Endothelial cell (in vitro differentiated cells): ENCODE measurements at regions not wholly inside any gene's neighbourhood (a gene's known extent, or its start where the extent isn't known, plus 50 kb on each side); places are given as distances from the start of the nearest gene placed in this dataset.

Source experiments
- DNase-seq: peaks from one replicate; pipeline ENCODE4 v3.0.0; 2021; ENCODE audit warnings: low spot score
- H3K27ac Mint-ChIP-seq: one replicate; pipeline ENCODE4 v1.8.0; 2021; ENCODE audit warnings: mixed read lengths, inconsistent platforms; ENCODE audit not compliant: unreplicated experiment
- H3K27me3 Mint-ChIP-seq: one replicate; pipeline ENCODE4 v1.8.0; 2021; ENCODE audit warnings: mild to moderate bottlenecking, moderate library complexity, mixed read lengths, inconsistent platforms; ENCODE audit not compliant: unreplicated experiment
- H3K36me3 Mint-ChIP-seq: one replicate; pipeline ENCODE4 v1.8.0; 2021; ENCODE audit warnings: mild to moderate bottlenecking, low read depth, mixed read lengths, inconsistent platforms; ENCODE audit not compliant: unreplicated experiment
- H3K4me1 Mint-ChIP-seq: one replicate; pipeline ENCODE4 v1.8.0; 2021; ENCODE audit warnings: mild to moderate bottlenecking, mixed read lengths, inconsistent platforms; ENCODE audit not compliant: unreplicated experiment
- H3K4me3 Mint-ChIP-seq: one replicate; pipeline ENCODE4 v1.8.0; 2021; ENCODE audit warnings: mild to moderate bottlenecking, mixed read lengths, inconsistent platforms; ENCODE audit not compliant: unreplicated experiment
- H3K9me3 Mint-ChIP-seq: one replicate; pipeline ENCODE4 v1.8.0; 2021; ENCODE audit warnings: mixed read lengths, inconsistent platforms; ENCODE audit not compliant: unreplicated experiment
- CTCF ChIP-seq: fragments of 200-600 bp; sonication (generic); IDR thresholded peaks from one replicate; pipeline ENCODE4 v1.5.0; 2021; ENCODE audit warnings: antibody characterized with exemption; ENCODE audit not compliant: unreplicated experiment

GRCh38 chr13:106296723-106297122 lies 238.7 kb downstream of the EFNB2 start:
- Mint-ChIP-seq H3K36me3 (no peaks in the 10 kb centered on the region), H3K4me1 (no peaks in the 10 kb centered on the region), H3K4me3 (no peak overlapping the region), H3K27ac (no peak overlapping the region), H3K9me3 (peaks cover 5% of the 10 kb centered on the region), H3K27me3 (peaks cover 5% of the 10 kb centered on the region)
- no peak for DNase-seq
- no peak for TF ChIP-seq CTCF

- H3K9me3 Mint-ChIP-seq = peaks cover 5% of the 10 kb centered on the region
- no peak overlapping the region for H3K4me3 Mint-ChIP-seq
- H3K36me3 Mint-ChIP-seq = no peaks in the 10 kb centered on the region
- no peak overlapping the region for H3K27ac Mint-ChIP-seq
- DNase-seq = no peak
- H3K4me1 Mint-ChIP-seq = no peaks in the 10 kb centered on the region
- H3K27me3 Mint-ChIP-seq = peaks cover 4% of the 10 kb centered on the region
- no peak for TF ChIP-seq CTCF
Observed at GRCh38 chr13:106295971-106296370, 239.5 kb downstream of the EFNB2 start.

- Mint-ChIP-seq H3K9me3 (no peaks in the 10 kb centered on the region), H3K4me1 (peaks cover 2% of the 10 kb centered on the region), H3K36me3 (no peaks in the 10 kb centered on the region), H3K4me3 (no peak overlapping the region), H3K27me3 (peaks cover 2% of the 10 kb centered on the region), H3K27ac (no peak overlapping the region)
- no peak for DNase-seq
- no peak for TF ChIP-seq CTCF
Observed at GRCh38 chr13:106291006-106291405, 244.5 kb downstream of the EFNB2 start.

- Mint-ChIP-seq H3K9me3 (no peaks in the 10 kb centered on the region), H3K4me3 (no peak overlapping the region), H3K36me3 (no peaks in the 10 kb centered on the region), H3K27ac (no peak overlapping the region), H3K27me3 (no peaks in the 10 kb centered on the region), H3K4me1 (peaks cover 2% of the 10 kb centered on the region)
- DNase-seq = no peak
- no peak for TF ChIP-seq CTCF
Observed at GRCh38 chr13:106287351-106287750, 248.1 kb downstream of the EFNB2 start.

GRCh38 chr13:106286811-106287210 lies 248.7 kb downstream of the EFNB2 start:
- H3K4me1 Mint-ChIP-seq = peaks cover 2% of the 10 kb centered on the region
- H3K27ac Mint-ChIP-seq = no peak overlapping the region
- TF ChIP-seq CTCF = no peak
- H3K4me3 Mint-ChIP-seq = no peak overlapping the region
- no peaks in the 10 kb centered on the region for H3K27me3 Mint-ChIP-seq
- DNase-seq = no peak
- H3K36me3 Mint-ChIP-seq = no peaks in the 10 kb centered on the region
- no peaks in the 10 kb centered on the region for H3K9me3 Mint-ChIP-seq
